LNCaP clone FGC (cell line): ENCODE measurements at regions not wholly inside any gene's neighbourhood (a gene's known extent, or its start where the extent isn't known, plus 50 kb on each side); places are given as distances from the start of the nearest gene placed in this dataset.

Experiments
- DNase-seq: peaks from one replicate; pipeline ENCODE4 v3.0.0-alpha.2; 2011; ENCODE audit warnings: low read depth
- H3K4me3 ChIP-seq: 2 replicates; pipeline ENCODE4 v1.5.1; 2011; ENCODE audit warnings: mild to moderate bottlenecking, low read depth, low read length, control low read depth
- CTCF ChIP-seq: IDR thresholded peaks from 2 replicates; pipeline ENCODE4 v1.5.1; 2012; ENCODE audit warnings: mild to moderate bottlenecking; ENCODE audit not compliant: control insufficient read depth, insufficient read depth; ENCODE audit errors: extremely low read depth

- no peak for DNase-seq
- no peak overlapping the region for H3K4me3 ChIP-seq
- TF ChIP-seq CTCF: no peak
Measured at GRCh38 chr14:89033756-89034155, 209.3 kb downstream of the TTC8 start.

GRCh38 chr14:89036371-89036770 lies 211.9 kb downstream of the TTC8 start:
- H3K4me3 ChIP-seq: no peak overlapping the region
- TF ChIP-seq CTCF: no peak
- DNase-seq: no peak

- no peak for TF ChIP-seq CTCF
Measured at GRCh38 chr14:89037065-89037464, 212.6 kb downstream of the TTC8 start.

GRCh38 chr14:89040080-89040459 lies 215.6 kb downstream of the TTC8 start:
- no peak for DNase-seq
- no peak for TF ChIP-seq CTCF
- no peak overlapping the region for H3K4me3 ChIP-seq

More at GRCh38 chr14:89037065-89037464, 212.6 kb downstream of the TTC8 start:
- DNase-seq: no peak
- H3K4me3 ChIP-seq: no peak overlapping the region

- TF ChIP-seq CTCF: peak; percentile 83
- peak; percentile 64 for DNase-seq
Measured at GRCh38 chr14:89040460-89041256, 216.2 kb downstream of the TTC8 start.

GRCh38 chr14:89041257-89041582 lies 216.8 kb downstream of the TTC8 start:
- peak; percentile 65 for DNase-seq
- peak overlapping the region; percentile 38 for H3K4me3 ChIP-seq
- 0 out of 2 replicates have a peak, but pooled peaks have one; percentile 2 for TF ChIP-seq CTCF

More at GRCh38 chr14:89040460-89041256, 216.2 kb downstream of the TTC8 start:
- H3K4me3 ChIP-seq: peak overlapping the region; percentile 38

- H3K4me3 ChIP-seq: no peak overlapping the region
- DNase-seq: no peak
- no peak for TF ChIP-seq CTCF
Measured at GRCh38 chr14:89042021-89042420, 217.6 kb downstream of the TTC8 start.
